ENCODE measurements at regions not wholly inside any gene's neighbourhood (a gene's known extent, or its start where the extent isn't known, plus 50 kb on each side); places are given as distances from the start of the nearest gene placed in this dataset.

DNA sequence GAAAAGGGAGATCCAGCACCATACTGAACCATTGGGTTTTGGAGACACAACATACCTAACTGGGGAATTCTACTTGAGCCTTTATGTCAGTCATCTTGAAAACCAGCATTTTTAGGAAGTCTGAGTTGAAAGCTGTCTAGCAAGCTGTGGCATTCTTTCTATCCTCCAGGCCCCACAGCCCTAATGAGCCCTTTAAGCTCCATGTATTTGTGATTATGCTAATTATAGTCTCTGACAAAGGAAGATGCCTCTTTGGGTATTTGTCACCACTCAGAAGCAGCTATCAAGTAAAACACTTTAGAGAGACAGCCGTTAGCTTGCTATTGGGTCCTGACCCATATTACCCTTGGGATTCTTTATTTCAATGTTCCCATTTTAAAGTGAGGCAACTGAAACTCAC, 159.5 kb upstream of the MANEA start:
- no peak for ATAC-seq
- DNase-seq (ENCODE audit: missing footprints), result no peak
- intact Hi-C loops (cut with DNase I), result no loop called here

DNA sequence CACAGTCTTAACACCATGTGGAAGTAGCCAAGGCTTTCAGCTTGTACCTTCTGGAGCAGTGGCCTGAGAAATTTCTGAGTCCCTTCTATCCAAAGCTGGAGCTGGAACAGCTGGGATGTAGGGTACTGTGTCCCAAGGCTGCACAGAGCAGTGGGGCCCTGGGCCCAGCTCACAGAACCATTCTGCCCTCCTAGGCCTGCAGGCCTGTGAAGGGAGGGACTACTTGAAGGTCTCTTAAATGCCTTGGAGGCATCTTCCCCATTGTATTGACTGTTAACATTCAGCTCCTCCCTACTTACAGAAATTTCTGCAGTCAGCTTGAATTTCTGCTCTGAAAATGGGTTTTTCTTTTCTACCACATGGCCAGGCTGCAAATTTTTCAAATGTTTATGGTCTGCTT, 156.5 kb upstream of the MANEA start:
- intact Hi-C loops (cut with DNase I), result no loop called here
- no peak for DNase-seq (ENCODE audit: missing footprints)
- no peak for ATAC-seq

DNA sequence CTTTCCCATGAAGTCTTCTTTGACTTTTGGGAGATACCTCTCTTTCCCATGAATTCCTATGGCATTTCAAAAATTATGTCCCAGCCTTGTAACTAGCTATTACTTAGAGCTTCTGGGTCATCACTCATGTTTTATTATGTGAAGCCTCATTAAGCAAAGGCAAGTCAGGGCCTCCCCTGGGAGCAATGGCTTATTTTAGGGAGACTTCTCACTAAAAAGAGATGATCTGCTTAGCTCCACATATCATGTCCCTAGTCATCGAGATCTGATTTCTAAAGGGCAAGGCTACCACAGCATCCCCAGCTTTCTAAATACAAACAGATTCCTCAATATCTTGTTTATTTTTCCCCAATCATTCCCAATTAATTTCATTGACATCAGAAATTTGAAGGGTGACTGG, 154.0 kb upstream of the MANEA start:
- ATAC-seq (no peak), DNase-seq (ENCODE audit: missing footprints) (no peak)
- intact Hi-C loops (cut with DNase I), result no loop called here

DNA sequence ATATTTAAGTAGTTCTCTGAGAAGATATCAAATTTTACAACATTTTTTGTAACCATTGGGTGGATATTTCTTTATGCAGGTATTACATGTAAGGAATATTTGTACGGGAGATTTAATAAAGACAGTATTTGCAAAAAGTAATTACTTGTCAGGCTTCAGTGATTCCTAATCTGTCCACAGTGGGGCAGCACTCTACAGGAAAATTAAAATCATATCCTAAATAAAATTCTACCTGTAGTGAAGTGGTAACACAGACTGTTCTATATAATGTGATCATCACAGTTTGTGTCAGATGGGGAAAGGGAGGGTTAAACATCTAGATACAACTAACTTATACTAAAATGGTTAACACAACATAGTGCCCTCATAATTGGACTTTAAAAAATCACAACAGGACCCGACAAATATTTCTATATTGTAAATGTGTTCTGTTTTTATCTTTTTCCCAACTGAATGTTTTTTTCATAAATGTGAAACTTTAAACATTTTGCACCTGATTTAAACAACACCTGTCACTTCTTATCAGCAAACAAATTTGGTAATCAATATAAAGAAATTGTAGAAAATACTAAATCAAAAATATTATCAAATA, 145.6 kb upstream of the MANEA start:
- DNase-seq (ENCODE audit: missing footprints), result no peak
- intact Hi-C loops (cut with DNase I), result loop anchor here (10.0 kb wide), 1 partner anchor 453 kb away; no protein-coding TSS in a partner anchor
- no peak for ATAC-seq

DNA sequence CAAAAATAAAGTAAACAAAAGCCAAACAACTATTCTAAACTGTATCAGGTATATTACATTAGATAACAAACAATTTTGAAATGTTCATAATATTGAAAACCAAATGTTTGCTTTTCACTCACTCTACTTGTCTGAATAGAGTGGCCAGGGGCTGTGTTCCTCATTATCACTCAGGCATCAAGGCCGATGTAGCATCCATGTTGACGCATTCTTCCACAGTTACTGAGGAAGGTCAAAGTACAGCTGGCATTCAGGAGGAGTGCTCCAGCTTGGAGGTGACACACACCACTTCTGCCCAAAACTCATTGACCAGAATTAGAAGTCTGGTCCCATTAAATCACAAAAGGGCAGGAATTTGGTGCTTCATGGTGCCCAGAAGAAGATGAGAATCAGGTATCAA, 137.6 kb upstream of the MANEA start:
- intact Hi-C loops (cut with DNase I), result loop anchor here (10.0 kb wide), 1 partner anchor 445 kb away; no protein-coding TSS in a partner anchor
- no peak for DNase-seq (ENCODE audit: missing footprints)
- ATAC-seq, result no peak

DNA sequence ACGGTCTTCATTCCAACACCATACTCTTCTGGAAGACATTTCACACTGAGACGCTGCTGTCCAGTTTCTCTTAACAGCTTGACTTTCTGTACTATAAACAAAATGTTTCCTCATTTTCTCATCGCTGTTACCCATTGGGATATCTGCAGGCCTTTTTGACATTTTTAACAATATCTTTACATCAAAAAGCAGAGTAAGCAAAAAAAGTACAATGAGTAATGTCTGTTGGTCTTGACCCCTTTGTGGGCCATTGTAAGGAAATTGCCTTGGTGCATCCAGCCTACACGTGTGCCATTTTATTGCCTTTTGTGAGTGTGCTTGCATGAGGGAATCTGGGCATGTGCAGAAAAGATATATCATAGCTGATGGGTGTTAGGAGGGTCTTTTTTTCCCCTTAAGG, 129.1 kb upstream of the MANEA start:
- ATAC-seq (no peak), DNase-seq (ENCODE audit: missing footprints) (no peak)
- intact Hi-C loops (cut with DNase I), result no loop called here

DNA sequence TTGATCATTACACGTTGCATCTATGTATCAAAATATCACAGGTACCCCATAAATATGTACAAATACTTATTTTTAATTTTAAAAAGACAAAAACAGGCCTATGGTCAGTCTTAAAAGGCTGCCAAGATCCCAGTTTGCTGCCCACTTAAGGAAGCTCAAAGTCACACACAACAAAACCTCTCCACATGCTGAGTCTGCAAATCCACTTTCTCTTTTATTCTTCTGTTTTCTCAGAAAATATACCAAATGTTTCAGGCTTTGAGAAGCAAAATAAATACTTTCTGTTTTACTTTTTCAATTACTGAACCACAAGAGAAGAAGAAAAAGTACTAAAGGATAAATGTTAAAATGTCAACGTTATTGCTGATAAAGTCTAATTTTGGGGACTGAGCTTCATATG, 107.8 kb upstream of the MANEA start:
- intact Hi-C loops (cut with DNase I), result no loop called here
- ATAC-seq, result no peak
- DNase-seq (ENCODE audit: missing footprints), result no peak

DNA sequence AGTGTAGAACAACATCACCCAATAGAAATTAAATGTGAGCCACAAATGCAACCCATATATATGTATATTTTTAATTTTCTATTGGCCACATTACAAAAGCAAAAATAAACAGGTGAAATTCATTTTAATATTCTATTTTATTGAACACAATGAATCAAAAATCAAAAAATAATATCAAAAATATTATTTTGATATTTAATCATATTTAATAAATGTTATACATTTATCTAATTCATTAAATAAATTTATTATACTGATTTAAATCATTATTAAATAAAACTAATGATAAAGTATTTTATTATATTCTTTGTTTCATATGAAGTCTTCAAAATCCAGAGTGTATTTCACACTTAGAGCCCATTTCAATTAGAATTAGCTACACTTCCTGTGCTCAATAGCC, 98.4 kb upstream of the MANEA start:
- intact Hi-C loops (cut with DNase I), result no loop called here
- no peak for ATAC-seq
- DNase-seq (ENCODE audit: missing footprints), result no peak

DNA sequence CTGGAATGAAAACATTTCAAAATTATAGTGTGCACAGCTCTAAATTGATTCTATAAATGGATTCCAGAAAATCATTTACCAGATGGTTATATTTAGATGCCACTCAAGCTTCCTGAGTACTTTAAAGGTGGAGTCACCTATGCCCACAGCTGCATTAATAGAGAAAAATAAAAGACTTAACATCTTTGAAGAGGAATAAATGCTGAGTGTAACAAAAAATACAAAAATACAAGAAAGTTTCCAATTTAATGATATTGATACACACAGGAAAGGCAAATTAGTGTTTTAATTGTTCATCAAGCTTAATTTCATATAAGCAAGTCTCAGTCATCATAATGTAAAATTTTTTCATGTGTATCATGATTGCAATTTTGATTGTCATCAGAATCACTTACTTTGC, 89.5 kb upstream of the MANEA start:
- ATAC-seq (no peak), DNase-seq (ENCODE audit: missing footprints) (no peak)
- intact Hi-C loops (cut with DNase I), result no loop called here

DNA sequence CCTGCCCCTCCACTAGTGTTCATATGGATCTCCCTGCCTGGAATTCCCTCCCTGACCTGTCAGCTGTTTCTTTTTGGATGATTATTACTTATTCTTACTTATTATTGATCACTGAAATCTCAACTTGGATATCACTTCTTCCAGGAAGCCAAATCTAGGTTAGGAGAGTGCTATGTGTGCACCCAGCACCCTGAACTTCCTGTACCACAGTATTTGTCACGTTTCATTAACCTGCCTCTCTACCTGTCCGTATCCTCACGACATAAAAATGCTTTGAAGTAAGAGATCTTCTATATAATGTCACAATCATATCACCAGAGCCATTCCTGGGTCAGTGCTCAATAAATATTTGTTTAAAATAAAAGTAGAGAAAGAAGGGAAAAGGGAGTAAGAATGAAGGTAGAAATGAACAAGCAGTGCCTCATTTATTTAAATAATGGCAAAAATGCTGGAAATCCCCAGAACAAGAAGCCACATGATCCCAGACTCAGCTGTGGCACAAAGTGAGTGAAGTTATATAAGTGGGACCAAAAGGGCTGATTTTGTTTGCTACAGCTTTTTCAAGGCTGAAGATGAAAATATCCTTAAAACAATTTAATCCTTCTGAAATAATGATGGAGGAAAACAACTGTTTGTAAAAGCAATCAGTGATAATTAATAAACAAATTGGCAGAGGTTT, 88.0 kb upstream of the MANEA start:
- no peak for ATAC-seq
- intact Hi-C loops (cut with DNase I), result no loop called here
- no peak for DNase-seq (ENCODE audit: missing footprints)

DNA sequence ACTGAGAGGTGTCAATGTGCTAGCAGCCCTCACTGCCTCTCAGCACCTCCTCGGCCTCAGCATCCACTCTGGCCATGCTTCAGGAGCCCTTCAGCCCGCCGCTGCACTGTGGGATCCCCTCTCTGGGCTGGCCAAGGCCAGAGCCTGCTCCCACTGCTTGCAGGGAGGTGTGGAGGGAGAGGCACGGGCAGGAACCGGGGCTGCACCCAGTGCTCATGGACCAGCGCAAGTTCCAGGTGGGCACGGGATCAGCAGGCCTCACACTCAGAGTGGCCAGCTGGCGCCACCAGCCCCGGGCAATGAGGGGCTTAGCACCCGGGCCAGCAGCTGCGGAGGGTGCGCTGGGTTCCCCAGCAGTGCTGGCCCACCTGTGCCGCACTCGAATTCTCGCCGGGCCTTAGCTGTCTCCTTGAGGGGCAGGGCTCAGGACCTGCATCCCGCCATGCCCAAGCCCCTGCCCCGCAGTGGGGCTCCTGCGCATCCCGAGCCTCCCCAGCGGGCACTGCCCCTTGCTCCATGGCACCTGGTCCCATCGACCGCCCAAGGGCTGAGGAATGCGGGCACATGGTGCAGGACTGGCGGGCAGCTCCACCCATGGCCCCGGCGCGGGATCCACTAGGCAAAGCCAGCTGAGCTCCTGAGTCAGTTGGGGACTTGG, 80.4 kb upstream of the MANEA start:
- ATAC-seq (no peak), DNase-seq (ENCODE audit: missing footprints) (no peak)
- intact Hi-C loops (cut with DNase I), result no loop called here

DNA sequence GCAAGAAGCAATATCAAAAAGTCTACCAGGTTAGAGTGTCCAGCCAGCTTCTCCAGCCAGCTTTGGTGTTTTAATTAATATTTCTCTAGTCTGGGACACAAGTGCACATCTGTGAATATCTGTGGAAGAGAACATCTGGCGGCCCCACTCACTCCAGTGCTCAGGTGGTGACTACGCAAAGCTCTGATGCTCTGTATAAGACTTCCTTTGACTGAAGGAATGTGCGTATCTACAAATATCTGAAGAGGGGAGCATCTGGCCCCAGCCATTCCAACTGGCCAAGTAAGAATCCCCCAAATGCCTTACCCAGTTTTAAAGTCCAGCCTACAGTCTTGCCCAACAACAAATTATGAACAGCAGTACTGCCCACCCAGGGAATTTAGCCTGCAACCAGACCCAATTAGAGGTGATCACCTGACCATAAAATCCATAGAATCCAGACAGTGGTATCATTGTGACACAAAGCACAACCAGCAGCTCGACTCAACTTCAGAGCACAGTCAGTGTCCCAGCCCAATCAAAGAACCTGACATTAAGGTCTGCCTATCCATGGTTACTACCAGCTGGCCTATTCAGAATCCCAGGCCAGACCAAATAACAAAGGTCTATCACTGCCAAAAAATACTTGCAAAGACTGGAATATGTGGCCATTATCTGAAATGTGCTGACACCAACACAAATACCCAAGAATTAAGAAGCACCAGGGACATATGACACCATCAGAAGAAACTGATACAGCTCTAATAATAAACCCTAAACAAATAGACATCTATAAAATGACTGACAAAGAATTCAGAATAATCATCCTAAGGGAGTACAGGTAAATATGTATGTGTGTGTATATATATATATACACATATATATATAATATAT, 76.1 kb upstream of the MANEA start:
- intact Hi-C loops (cut with DNase I), result no loop called here
- DNase-seq (ENCODE audit: missing footprints) (no peak), ATAC-seq (no peak)

DNA sequence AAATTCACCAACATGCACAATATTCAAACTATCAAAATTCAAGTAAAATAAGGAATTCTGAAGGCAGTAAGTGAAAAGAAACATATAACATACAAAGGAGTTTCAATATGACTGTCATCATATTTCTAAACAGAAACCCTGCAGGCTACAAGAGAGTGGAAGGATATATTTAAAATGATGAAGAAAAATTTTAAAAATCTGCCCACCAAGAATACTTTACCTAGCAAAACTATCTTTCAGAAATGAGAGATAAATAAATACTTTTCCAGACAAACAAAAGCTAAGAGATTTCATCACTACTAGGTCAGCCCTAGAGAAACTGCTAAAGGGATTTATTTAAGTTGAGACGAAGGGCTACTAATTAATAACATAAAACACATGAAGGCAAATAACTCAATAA, 73.8 kb upstream of the MANEA start:
- DNase-seq (ENCODE audit: missing footprints) (no peak), ATAC-seq (no peak)
- intact Hi-C loops (cut with DNase I), result no loop called here

DNA sequence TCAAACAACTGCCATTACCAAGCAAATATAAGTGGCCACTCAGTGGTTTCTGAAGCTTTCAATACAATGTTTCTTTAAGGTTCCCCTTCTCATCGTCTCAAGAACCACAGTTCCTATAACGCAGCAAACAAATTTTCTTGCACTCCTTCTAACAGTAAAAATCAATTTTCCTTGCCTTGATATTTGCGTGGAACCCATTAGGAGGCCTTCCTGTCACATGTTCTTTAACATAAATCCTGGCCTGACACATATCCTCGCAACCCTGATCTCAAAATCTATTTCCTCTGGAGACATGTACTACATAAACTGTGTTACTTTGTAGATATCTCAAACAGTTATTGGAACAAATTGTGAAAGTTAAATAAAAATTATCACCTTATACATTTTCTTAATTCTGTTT, 65.9 kb upstream of the MANEA start:
- ATAC-seq (no peak), DNase-seq (ENCODE audit: missing footprints) (no peak)
- intact Hi-C loops (cut with DNase I), result no loop called here

DNA sequence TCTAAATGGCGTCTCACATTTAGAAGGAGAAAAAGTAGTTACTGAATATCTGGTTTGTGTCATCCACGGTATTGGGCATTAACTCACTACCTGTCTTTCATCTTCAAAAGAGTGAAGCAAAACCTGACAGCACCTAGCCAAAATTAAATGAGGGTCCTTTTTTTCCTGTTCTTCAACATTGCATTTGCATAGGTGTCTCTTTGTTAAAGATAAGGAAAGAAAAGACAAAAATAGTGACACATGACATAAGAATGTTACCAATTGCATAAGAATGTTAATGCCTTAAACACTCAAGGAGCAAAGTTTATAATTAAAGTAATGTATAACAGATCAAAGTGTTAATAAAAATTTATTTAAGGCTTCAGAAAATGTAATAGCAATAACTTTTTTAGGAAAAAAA, 61.4 kb upstream of the MANEA start:
- DNase-seq (ENCODE audit: missing footprints), result no peak
- intact Hi-C loops (cut with DNase I), result no loop called here
- no peak for ATAC-seq

DNA sequence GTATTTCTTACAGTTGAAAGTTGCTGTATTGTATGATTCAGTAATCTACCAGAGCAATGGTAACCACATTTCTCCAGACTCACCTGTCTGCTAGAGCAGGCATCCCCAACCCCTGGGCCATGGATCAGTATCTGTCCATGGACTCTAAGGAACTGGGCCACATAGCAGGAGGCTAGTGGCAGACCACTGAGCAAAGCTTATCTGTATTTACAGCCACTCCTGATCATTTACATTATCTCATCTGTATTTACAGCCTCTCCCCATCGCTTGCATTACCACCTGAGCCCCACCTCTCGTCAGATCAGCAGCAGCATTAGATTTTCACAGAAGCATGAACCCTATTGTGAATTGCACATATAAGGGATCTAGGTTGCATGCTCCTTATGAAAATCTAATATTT, 60.3 kb upstream of the MANEA start:
- no peak for DNase-seq (ENCODE audit: missing footprints)
- intact Hi-C loops (cut with DNase I), result no loop called here

DNA sequence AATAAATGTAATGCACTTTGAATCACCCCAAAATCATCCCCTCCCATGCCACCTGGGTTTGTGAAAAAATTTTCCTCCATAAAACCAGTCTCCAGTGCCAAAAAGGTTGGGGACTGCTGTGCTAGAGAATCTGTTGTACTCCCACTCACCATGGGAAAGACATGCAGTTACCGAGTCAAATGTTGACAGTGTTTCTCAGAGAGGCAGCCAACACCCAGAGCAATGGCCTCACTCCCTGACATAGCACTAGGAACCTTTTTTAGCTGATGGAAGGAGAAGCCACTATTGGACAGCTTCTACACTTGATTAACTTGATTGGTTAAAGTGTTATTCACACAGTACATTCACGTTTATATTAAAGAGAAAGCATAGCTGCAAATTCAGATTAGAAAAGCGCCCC, 59.8 kb upstream of the MANEA start:
- DNase-seq (ENCODE audit: missing footprints), result no peak
- intact Hi-C loops (cut with DNase I), result no loop called here
- ATAC-seq, result no peak

More for the DNA sequence above, 60.3 kb upstream of the MANEA start:
- no peak for ATAC-seq

DNA sequence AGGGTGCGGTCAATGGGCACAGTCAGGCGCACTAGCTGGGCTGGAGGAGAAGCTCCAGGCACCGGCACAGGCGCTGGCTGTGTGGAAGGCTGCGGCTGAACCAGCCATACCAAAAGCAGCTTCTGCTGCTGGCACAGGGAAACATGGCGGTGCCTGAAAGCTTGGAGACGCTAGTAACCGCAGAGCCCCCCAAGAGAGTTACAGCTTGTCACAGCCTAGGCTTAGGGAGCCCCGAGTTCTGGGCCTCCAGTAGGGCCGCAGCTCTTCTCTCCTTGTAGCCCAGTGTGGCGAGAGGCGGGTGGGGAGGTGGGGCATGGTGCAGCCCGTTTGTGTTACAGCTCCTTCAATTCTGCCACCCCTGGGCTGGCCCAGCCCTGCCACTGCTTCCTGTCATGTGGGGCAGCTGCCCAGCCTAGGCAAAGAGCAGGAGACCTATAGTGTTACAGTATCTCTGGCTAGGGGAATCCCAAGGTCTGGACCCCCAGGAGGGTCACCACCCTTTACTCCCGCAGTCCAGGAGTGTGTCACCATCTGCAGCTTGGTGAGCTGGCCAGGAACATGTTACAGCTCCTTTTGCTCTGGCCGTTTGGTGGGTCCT, 58.6 kb upstream of the MANEA start:
- DNase-seq (ENCODE audit: missing footprints) (peak; percentile 26), ATAC-seq (no peak)
- intact Hi-C loops (cut with DNase I), result no loop called here

Measured in Right ventricle myocardium inferior (tissue), 1 donor.